ENCODE measurements at regions not wholly inside any gene's neighbourhood (a gene's known extent, or its start where the extent isn't known, plus 50 kb on each side); places are given as distances from the start of the nearest gene placed in this dataset.

DNA sequence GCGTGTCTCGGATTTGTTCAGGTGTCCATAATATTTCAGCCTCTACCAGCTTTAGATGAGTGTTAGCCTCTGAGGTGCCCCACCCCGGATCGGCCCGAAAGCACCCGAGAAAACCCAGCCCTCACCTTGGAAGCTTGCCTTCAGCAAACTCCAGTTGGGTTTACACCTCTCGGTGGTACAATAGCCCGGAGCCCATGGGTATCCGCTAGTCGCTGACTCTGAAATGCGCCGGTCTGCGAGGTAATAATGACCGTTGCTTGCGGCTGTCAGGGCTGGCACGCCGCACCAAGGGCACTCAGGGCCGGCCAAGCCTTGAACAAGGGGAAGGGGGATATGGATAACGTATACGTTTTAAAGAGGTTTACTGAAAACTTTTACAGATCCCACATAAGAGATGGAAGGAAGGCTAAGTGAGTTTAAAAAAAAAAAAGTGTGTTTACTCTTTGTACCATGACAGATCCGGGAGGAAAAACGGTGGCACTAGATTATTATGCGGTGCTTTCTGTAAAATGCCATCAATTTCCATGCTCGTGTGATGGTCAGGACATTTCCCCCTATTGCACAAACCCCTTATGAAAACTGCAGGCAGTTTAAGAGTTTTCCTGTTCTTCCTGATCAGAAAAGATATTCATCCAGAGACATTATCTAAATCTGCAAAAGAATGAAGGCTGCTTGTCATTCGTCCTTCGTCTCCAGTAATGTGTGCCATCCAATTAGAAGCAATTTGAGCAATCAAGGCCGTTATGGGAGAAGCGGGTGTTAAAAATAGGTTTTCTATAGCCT is 124.2 kb downstream of the TMEM161B start:
- 0 out of 2 replicates have a peak overlapping the region, but pooled peaks have one; percentile 9 for H3K4me3 ChIP-seq (ENCODE audit: low read depth, low read length)

DNA sequence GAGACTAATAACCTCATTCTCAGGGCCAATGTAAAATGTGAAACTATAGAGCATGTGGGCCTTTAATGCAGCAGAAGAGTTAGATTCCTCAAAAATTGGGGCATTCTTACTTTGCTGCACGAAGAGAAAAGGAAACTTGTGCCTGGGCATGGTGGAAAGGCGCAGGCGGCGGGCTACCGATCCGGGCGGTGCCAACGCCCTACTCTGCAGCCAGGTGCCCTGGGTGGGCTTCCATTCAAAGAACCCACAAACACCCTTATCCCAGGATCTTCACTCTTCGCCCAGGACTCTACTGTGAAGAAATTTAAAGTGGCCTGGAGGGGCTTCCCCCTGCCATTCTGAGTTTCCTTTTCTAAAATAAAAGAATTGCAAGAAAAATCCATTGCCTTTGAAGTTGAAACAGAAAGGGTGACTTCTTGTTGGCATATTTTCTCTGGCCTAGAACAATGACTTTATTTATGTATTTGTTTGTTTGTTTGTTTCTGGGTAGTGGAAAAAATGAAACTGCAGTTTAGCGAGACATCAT is 124.9 kb downstream of the TMEM161B start:
- peak overlapping the region; percentile 57 for H3K4me3 ChIP-seq (ENCODE audit: low read depth, low read length)
- TF ChIP-seq CTCF (IDR thresholded peaks at IDR 0.05; ENCODE audit: low read depth, low read length): no peak

More for the DNA sequence above, 124.2 kb downstream of the TMEM161B start:
- no peak for TF ChIP-seq CTCF (IDR thresholded peaks at IDR 0.05; ENCODE audit: low read depth, low read length)

DNA sequence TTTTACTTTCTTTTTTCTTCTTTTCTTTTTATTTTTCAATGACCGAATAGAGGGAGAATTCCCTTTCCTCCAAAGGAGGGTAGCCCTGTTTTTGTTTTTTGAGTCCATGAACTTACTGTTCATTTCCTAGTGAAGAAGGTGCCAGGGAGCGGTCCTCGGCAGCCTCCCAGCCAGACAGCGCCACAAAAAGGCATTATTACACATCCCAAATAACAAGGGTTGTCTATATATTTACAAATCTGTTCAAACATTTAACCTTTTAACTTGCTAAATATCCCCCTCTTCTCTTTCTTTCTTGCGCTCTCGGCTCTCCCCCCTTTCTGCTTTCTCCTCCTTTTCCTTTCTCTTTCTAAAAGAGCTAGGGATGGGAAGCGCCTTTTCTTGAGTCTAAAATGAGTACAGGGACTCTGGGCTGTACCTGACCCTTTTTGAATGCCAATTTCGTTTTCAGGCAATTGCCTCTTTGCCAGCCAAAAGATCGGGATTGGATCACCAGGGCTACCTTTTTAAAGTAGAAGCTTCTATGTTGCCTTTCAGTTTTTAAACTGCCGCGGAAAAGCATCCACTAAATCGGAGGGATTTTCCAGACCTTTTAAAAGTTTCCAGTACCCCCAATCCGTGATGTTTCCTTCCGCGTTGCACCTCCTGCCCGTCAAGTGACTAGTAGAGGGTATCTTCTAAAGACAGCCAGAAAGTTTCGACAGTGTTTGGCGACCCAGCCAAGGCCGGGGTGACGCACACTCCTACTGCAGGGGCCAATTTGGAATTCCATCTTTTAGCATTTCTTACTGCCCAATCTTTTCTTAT is 125.6 kb downstream of the TMEM161B start:
- peak overlapping the region; percentile 57 for H3K4me3 ChIP-seq (ENCODE audit: low read depth, low read length)

DNA sequence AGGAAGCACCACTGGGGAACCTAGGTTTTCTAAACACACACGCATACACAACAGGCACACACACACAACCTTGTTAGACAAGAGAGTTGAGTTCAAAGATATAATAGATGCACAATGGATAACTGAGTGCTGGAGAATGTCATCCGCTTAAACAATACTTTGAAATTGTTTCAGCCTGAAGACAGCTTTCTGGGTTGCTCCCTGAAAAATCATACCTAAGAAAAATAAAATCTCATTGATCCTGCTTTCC is 126.1 kb downstream of the TMEM161B start:
- TF ChIP-seq CTCF (IDR thresholded peaks at IDR 0.05; ENCODE audit: low read depth, low read length): no peak
- peak overlapping the region; percentile 57 for H3K4me3 ChIP-seq (ENCODE audit: low read depth, low read length)

More for the DNA sequence above, 125.6 kb downstream of the TMEM161B start:
- no peak for TF ChIP-seq CTCF (IDR thresholded peaks at IDR 0.05; ENCODE audit: low read depth, low read length)

- peak overlapping the region; percentile 64 for H3K4me3 ChIP-seq (ENCODE audit: low read depth, low read length)
- TF ChIP-seq CTCF (IDR thresholded peaks at IDR 0.05; ENCODE audit: low read depth, low read length): peak; percentile 33; the same call in 1 of the 2 replicates
These were observed 127.5 kb downstream of the TMEM161B start for GRCh38 chr5:88140856-88141752.

DNA sequence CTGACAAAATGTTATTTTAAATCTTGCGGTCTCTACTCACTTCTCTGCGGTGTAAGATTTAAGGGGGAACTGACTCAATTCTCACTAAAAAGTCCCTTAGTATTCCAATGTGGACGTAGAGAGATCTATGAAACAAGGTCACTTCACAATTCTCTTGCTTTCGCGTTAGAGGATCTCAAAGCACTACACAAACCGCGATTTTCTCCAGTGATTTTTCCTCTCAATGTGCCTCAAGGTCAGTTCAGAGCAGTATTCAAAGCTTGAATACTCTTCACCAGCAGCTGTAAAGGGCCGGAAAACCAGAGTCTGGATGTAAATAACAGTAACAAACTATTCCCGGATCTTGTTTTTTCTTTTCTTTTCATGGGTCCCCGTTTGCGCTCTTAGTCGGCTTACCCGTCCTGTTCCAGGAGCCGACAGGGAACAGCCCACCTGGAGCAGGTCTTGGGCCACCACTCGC is 128.2 kb downstream of the TMEM161B start:
- TF ChIP-seq CTCF (IDR thresholded peaks at IDR 0.05; ENCODE audit: low read depth, low read length): no peak

More for the DNA sequence above, 128.2 kb downstream of the TMEM161B start:
- peak overlapping the region; percentile 64 for H3K4me3 ChIP-seq (ENCODE audit: low read depth, low read length)
